Forelimb muscle (tissue), 1 donor: ENCODE measurements at regions not wholly inside any gene's neighbourhood (a gene's known extent, or its start where the extent isn't known, plus 50 kb on each side); places are given as distances from the start of the nearest gene placed in this dataset.

ENCODE experiments used
- DNase-seq: peaks from one replicate; pipeline ENCODE4 v3.0.0-alpha.2; 2013; ENCODE audit warnings: low read depth

GRCh38 chr10:130559547-130559880 lies 423.3 kb downstream of the GLRX3 start:
- no peak for DNase-seq

GRCh38 chr10:130560116-130560515 lies 423.9 kb downstream of the GLRX3 start:
- DNase-seq, result no peak

GRCh38 chr10:130560573-130560972 lies 424.4 kb downstream of the GLRX3 start:
- no peak for DNase-seq

- DNase-seq, result no peak
Measured at GRCh38 chr10:130561681-130562080, 425.5 kb downstream of the GLRX3 start.

GRCh38 chr10:130567011-130567410 lies 430.8 kb downstream of the GLRX3 start:
- no peak for DNase-seq

- no peak for DNase-seq
Measured at GRCh38 chr10:130567436-130567835, 431.2 kb downstream of the GLRX3 start.

GRCh38 chr10:130568246-130568645 lies 432.1 kb downstream of the GLRX3 start:
- DNase-seq, result no peak

- no peak for DNase-seq
Measured at GRCh38 chr10:130570074-130570473, 433.9 kb downstream of the GLRX3 start.

- no peak for DNase-seq
Measured at GRCh38 chr10:130571674-130572073, 435.5 kb downstream of the GLRX3 start.

GRCh38 chr10:130573446-130573845 lies 437.3 kb downstream of the GLRX3 start:
- DNase-seq, result no peak

- no peak for DNase-seq
Measured at GRCh38 chr10:130575756-130576285, 439.6 kb downstream of the GLRX3 start.

- DNase-seq, result no peak
Measured at GRCh38 chr10:130576427-130576826, 440.2 kb downstream of the GLRX3 start.

- no peak for DNase-seq
Measured at GRCh38 chr10:130577039-130577438, 440.8 kb downstream of the GLRX3 start.

- DNase-seq, result no peak
Measured at GRCh38 chr10:130578532-130579289, 442.5 kb downstream of the GLRX3 start.

- no peak for DNase-seq
Measured at GRCh38 chr10:130579913-130580312, 443.7 kb downstream of the GLRX3 start.

GRCh38 chr10:130580975-130581374 lies 444.8 kb downstream of the GLRX3 start:
- DNase-seq, result no peak

GRCh38 chr10:130587718-130588117 lies 451.5 kb downstream of the GLRX3 start:
- no peak for DNase-seq

GRCh38 chr10:130606001-130606405 lies 469.8 kb downstream of the GLRX3 start:
- DNase-seq, result no peak

GRCh38 chr10:130607366-130607765 lies 471.2 kb downstream of the GLRX3 start:
- no peak for DNase-seq

GRCh38 chr10:130611239-130611638 lies 475.0 kb downstream of the GLRX3 start:
- DNase-seq, result no peak

- DNase-seq, result no peak
Measured at GRCh38 chr10:130615457-130615856, 479.3 kb downstream of the GLRX3 start.

- DNase-seq, result no peak
Measured at GRCh38 chr10:130617985-130618384, 481.8 kb downstream of the GLRX3 start.

GRCh38 chr10:130618647-130619046 lies 482.5 kb downstream of the GLRX3 start:
- DNase-seq, result no peak

GRCh38 chr10:130621231-130621775 lies 485.1 kb downstream of the GLRX3 start:
- no peak for DNase-seq
